GM12878 (cell line): ENCODE measurements at regions not wholly inside any gene's neighbourhood (a gene's known extent, or its start where the extent isn't known, plus 50 kb on each side); places are given as distances from the start of the nearest gene placed in this dataset.

ENCODE experiments used
- ATAC-seq: fragments of 200-7000 bp; cut with Tn5 transposase; 3 replicates; pipeline ENCODE4 v1.9.1; 2020; ENCODE audit warnings: mild to moderate bottlenecking, moderate library complexity
- BruUV-seq: library from RNA; stranded (reverse); fragments of 400-500 nt; replicated peaks from 2 replicates; lab custom pipeline; 2021; lab: Mats Ljungman, UMichigan
- CTCF ChIA-PET: fragments of 300-600 bp; sonication (Branson Sonifier 250); formaldehyde crosslinking; extraction: SDS; loops from one replicate; lab custom pipeline; 2021; ENCODE audit warnings: inconsistent platforms; lab: Yijun Ruan, JAX
- POLR2A ChIA-PET: fragments of 350-600 bp; formaldehyde crosslinking; extraction: SDS; loops from one replicate; lab custom pipeline; 2021; ENCODE audit warnings: inconsistent platforms; lab: Charles Lee
- RAD21 ChIA-PET: fragments of 300-600 bp; sonication (Branson Sonifier 250); formaldehyde crosslinking; loops from one replicate; lab custom pipeline; 2023; ENCODE audit warnings: antibody characterized with exemption; ENCODE audit not compliant: unreplicated experiment; lab: Charles Lee
- SMC1A ChIA-PET: fragments of 300-600 bp; sonication (Branson Sonifier 250); formaldehyde crosslinking; loops from one replicate; lab custom pipeline; 2023; ENCODE audit not compliant: unreplicated experiment, uncharacterized antibody; lab: Charles Lee
- DNase-seq: peaks from one replicate; pipeline ENCODE4 v3.0.0-alpha.2; 2011; ENCODE audit warnings: low read depth, low spot score
- FAIRE-seq: peaks from 3 replicates; lab custom pipeline; 2011; peaks lifted over from hg19 to GRCh38; lab: Jason Lieb, UNC
- H2AFZ ChIP-seq: 2 replicates; pipeline ENCODE4 v1.6.0; 2011; ENCODE audit warnings: low read depth, low read length, control low read depth; ENCODE audit not compliant: control insufficient read depth
- H3K27ac ChIP-seq: 2 replicates; pipeline ENCODE4 v1.5.1; 2011; ENCODE audit warnings: control low read depth; ENCODE audit not compliant: control insufficient read depth, insufficient read depth
- H3K27me3 ChIP-seq, 2 experiments: replicated peaks in 1 of 2; 2 replicates each; pipeline versions ENCODE4 v1.6.0 to v1.6.1; 2011; ENCODE audit warnings: low read length in 1 of 2; ENCODE audit not compliant: control insufficient read depth in 2 of 2, insufficient read depth in 2 of 2
- H3K36me3 ChIP-seq, 2 experiments: 2 replicates each; pipeline ENCODE4 v1.5.1; 2011; ENCODE audit warnings: low read length in 1 of 2; ENCODE audit not compliant: control insufficient read depth in 2 of 2, insufficient read depth in 2 of 2
- H3K4me1 ChIP-seq: 2 replicates; pipeline ENCODE4 v1.6.1; 2011; ENCODE audit warnings: mild to moderate bottlenecking, low read length, moderate library complexity, mixed read lengths; ENCODE audit not compliant: control insufficient read depth, insufficient read depth
- H3K4me2 ChIP-seq: 2 replicates; pipeline ENCODE4 v1.6.0; 2011; ENCODE audit warnings: control low read depth; ENCODE audit not compliant: control insufficient read depth, insufficient read depth
- H3K4me3 ChIP-seq: fragments of 200-600 bp; sonication (generic); 2 replicates; pipeline ENCODE4 v1.5.1; 2016
- H3K79me2 ChIP-seq: 2 replicates; pipeline ENCODE4 v1.6.0; 2011; ENCODE audit warnings: low read length; ENCODE audit not compliant: control insufficient read depth, insufficient read depth
- H3K9ac ChIP-seq: 2 replicates; pipeline ENCODE4 v1.8.0; 2011; ENCODE audit warnings: low read length, control low read depth, mixed read lengths; ENCODE audit not compliant: control insufficient read depth, insufficient read depth
- H3K9me3 ChIP-seq: replicated peaks from 3 replicates; pipeline ENCODE4 v1.5.1; 2011; ENCODE audit warnings: mild to moderate bottlenecking, low read length; ENCODE audit not compliant: control insufficient read depth, insufficient read depth
- H4K20me1 ChIP-seq: 2 replicates; pipeline ENCODE4 v1.6.0; 2011; ENCODE audit not compliant: control insufficient read depth, insufficient read depth
- CREM ChIP-seq: IDR thresholded peaks from 2 replicates; pipeline ENCODE4 v1.6.1; 2014; ENCODE audit warnings: antibody characterized with exemption, low read depth
- EGR1 ChIP-seq, 2 experiments: IDR thresholded peaks; 1 replicate in 1 of 2; 2 replicates in 1 of 2; pipeline ENCODE4 v1.6.1; 2011 to 2012; ENCODE audit warnings: low read depth in 2 of 2, low read length in 2 of 2, borderline replicate concordance in 1 of 2, mild to moderate bottlenecking in 1 of 2, moderate library complexity in 1 of 2
- MYB ChIP-seq: fragments of 150-350 bp; IDR thresholded peaks from 2 replicates; pipeline ENCODE4 v1.6.1; 2014; ENCODE audit warnings: mild to moderate bottlenecking, low read depth, low read length, borderline replicate concordance
- RAD21 ChIP-seq: IDR thresholded peaks from 2 replicates; pipeline ENCODE4 v1.6.1; 2011; ENCODE audit warnings: mild to moderate bottlenecking, low read depth, low read length, moderate library complexity; ENCODE audit not compliant: insufficient read depth
- STAT1 ChIP-seq: fragments of 450-650 bp; conservative IDR thresholded peaks from 2 replicates; pipeline ENCODE4 v1.6.1; 2014; ENCODE audit warnings: antibody characterized with exemption, mild to moderate bottlenecking
- TCF3 ChIP-seq: IDR thresholded peaks from 2 replicates; pipeline ENCODE4 v1.6.1; 2012; ENCODE audit warnings: low read depth, mild to moderate bottlenecking, low read length, borderline replicate concordance; ENCODE audit not compliant: insufficient read depth
- ZBTB4 ChIP-seq: fragments of 450-650 bp; formaldehyde crosslinking; IDR thresholded peaks from 2 replicates; pipeline ENCODE4 v1.4.0; 2022; ENCODE audit warnings: mild to moderate bottlenecking, moderate library complexity
- WGBS: methylation state at CpG from one replicate; pipeline ENCODE4 v1.1.6; 2016; ENCODE audit warnings: low lambda C conversion rate; ENCODE audit not compliant: insufficient replicate concordance, insufficient coverage; ENCODE audit errors: missing lambda C conversion rate; 5-methylcytosine and 5-hydroxymethylcytosine counted together
- in situ Hi-C: fragments of 300-500 bp; cut with MboI; formaldehyde crosslinking; loops from 9 replicates; pipeline ENCODE4 v1.14.3; 2018; ENCODE audit warnings: mixed read lengths
- intact Hi-C: fragments of 100-400 bp; cut with micrococcal nuclease; formaldehyde crosslinking; loops from one replicate; pipeline ENCODE4 v1.14.2; 2022; ENCODE audit not compliant: unreplicated experiment

- Histone ChIP-seq H3K36me3 (no peaks in the 10 kb centered on the region), H3K27me3 (no peaks in the 10 kb centered on the region), H3K4me3 (no peak overlapping the region), H3K79me2 (no peaks in the 10 kb centered on the region), H3K4me2 (no peak overlapping the region), H3K9ac (no peak overlapping the region), H4K20me1 (no peaks in the 10 kb centered on the region; the same call in 1 of the 2 replicates), H3K4me1 (no peaks in the 10 kb centered on the region), H2AFZ (no peak overlapping the region), H3K9me3 (no peaks in the 10 kb centered on the region), H3K27ac (no peak overlapping the region)
- ATAC-seq: peak; percentile 67
- 7% methylated on average over 6 of the region's 6 CpGs for WGBS
- BruUV-seq: no TSS peak
- in situ Hi-C loops (loop anchor here (25.0 kb wide), 1 partner anchor 290 kb away; no protein-coding TSS in a partner anchor), intact Hi-C loops (no loop called here)
- no peak for DNase-seq
- ChIA-PET POLR2A (no interaction called here), CTCF (interaction anchor here (1.2 to 1.6 kb wide), 2 partner anchors 9 to 293 kb away, joined by 3 to 4 read pairs; no protein-coding TSS in a partner anchor), RAD21 (interaction anchor here (1.3 kb wide), 1 partner anchor 293 kb away, joined by 3 read pairs; no protein-coding TSS in a partner anchor), SMC1A (interaction anchor here (1.1 kb wide), 1 partner anchor 67 kb away, joined by 4 read pairs; no protein-coding TSS in a partner anchor)
- TF ChIP-seq TCF3 (no peak), RAD21 (no peak), ZBTB4 (CRISPR knock-in tag) (no peak), MYB (no peak), EGR1 (IDR thresholded peaks at IDR 0.05; ENCODE audit: borderline replicate concordance in 1 of 2, low read depth in 2 of 2, low read length in 2 of 2) (no peak), CREM (no peak), STAT1 (no peak)
- FAIRE-seq: no peak
These were observed 276.0 kb upstream of the VWC2 start for GRCh38 chr7:49497471-49497870.
